Mesothelial cell of epicardium (in vitro differentiated cells): ENCODE measurements at regions not wholly inside any gene's neighbourhood (a gene's known extent, or its start where the extent isn't known, plus 50 kb on each side); places are given as distances from the start of the nearest gene placed in this dataset.
"Not testable (repeated sequence)": the region's sequence is repeated elsewhere in the genome, so short reads cannot be mapped to it uniquely, and the experiment has no call there.

ENCODE experiments used
- DNase-seq, 2 experiments: peaks; one replicate each; pipeline ENCODE4 v3.0.0; 2021; ENCODE audit warnings: low spot score in 2 of 2; ENCODE audit not compliant: unreplicated experiment in 2 of 2
- H3K27ac Mint-ChIP-seq: 2 replicates; pipeline ENCODE4 v1.8.0; 2021; ENCODE audit warnings: mixed read lengths
- H3K27me3 Mint-ChIP-seq: 2 replicates; pipeline ENCODE4 v1.8.0; 2021; ENCODE audit warnings: low read depth, mixed read lengths
- H3K36me3 Mint-ChIP-seq: 2 replicates; pipeline ENCODE4 v1.8.0; 2021; ENCODE audit warnings: mixed read lengths
- H3K4me1 Mint-ChIP-seq: 2 replicates; pipeline ENCODE4 v1.8.0; 2021; ENCODE audit warnings: mixed read lengths
- H3K4me3 Mint-ChIP-seq: 2 replicates; pipeline ENCODE4 v1.8.0; 2021; ENCODE audit warnings: mild to moderate bottlenecking, moderate library complexity, mixed read lengths
- H3K9me3 Mint-ChIP-seq: 2 replicates; pipeline ENCODE4 v1.8.0; 2021; ENCODE audit warnings: mixed read lengths
- TF ChIP-seq, protein P1 (sequence below): fragments of 200-600 bp; sonication (generic); IDR thresholded peaks from one replicate; pipeline ENCODE4 v1.5.0; 2021; ENCODE audit warnings: antibody characterized with exemption; ENCODE audit not compliant: unreplicated experiment

DNA sequence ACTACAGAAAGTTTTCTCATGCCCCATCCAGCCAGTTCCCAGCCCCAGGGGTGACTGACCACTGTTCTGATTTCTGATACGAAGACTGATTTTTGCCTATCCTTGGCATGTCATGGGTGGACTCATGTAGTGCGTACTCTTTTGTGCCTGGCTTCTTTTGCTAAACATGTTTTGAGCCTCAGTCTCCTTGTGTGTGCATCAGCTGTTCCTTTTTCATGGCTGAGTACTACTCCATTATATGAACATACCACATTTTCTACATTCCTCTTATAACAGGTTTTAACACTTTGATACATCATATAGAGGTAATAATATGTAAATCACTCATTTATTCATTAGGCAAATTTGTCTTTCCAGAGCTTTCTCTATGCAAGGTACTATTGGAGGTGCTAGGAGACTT is 126.7 kb downstream of the ANAPC4 start:
- no peaks in the 10 kb centered on the region for H3K9me3 Mint-ChIP-seq
- H3K36me3 Mint-ChIP-seq: no peaks in the 10 kb centered on the region
- no peaks in the 10 kb centered on the region for H3K4me1 Mint-ChIP-seq
- no peak overlapping the region for H3K27ac Mint-ChIP-seq
- TF ChIP-seq, protein P1, sequence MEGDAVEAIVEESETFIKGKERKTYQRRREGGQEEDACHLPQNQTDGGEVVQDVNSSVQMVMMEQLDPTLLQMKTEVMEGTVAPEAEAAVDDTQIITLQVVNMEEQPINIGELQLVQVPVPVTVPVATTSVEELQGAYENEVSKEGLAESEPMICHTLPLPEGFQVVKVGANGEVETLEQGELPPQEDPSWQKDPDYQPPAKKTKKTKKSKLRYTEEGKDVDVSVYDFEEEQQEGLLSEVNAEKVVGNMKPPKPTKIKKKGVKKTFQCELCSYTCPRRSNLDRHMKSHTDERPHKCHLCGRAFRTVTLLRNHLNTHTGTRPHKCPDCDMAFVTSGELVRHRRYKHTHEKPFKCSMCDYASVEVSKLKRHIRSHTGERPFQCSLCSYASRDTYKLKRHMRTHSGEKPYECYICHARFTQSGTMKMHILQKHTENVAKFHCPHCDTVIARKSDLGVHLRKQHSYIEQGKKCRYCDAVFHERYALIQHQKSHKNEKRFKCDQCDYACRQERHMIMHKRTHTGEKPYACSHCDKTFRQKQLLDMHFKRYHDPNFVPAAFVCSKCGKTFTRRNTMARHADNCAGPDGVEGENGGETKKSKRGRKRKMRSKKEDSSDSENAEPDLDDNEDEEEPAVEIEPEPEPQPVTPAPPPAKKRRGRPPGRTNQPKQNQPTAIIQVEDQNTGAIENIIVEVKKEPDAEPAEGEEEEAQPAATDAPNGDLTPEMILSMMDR: no peak
- H3K4me3 Mint-ChIP-seq: no peak overlapping the region
- no peak for DNase-seq
- no peaks in the 10 kb centered on the region for H3K27me3 Mint-ChIP-seq

DNA sequence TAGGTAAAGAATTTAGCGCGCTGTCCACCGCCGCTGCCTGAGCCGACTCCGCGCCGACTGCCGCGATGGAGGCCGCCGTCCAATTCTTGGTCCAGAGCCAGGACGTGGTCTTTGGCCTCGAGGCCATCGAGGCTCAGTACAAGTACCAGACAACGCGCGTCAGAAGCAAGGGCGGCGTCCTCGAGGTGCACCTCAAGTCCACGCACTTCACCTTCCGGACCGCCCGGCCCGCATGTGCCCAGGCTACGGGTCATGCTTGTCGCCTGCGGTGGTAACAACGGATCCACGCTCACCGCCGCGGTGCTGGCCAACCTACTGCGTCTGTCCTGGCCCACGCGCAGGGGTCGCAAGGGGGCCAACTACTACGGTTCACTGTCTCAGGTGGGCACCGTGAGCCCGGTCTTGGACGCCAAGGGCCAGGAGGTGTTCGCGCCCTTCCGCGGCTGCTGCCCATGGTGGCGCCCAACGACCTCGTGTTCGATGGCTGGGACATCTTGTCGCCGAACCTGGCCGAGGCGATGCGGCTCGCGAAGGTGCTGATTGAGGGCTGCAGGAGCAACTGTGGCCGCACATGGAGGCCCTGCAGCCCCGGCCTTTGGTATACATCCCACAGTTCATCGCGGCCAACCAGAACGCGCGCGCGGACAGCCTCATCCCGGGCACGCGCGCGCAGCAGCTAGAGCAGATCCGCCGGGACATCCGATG is 128.0 kb downstream of the ANAPC4 start:
- H3K27ac Mint-ChIP-seq: no peak overlapping the region
- DNase-seq: no peak
- H3K4me3 Mint-ChIP-seq: no peak overlapping the region
- no peaks in the 10 kb centered on the region for H3K36me3 Mint-ChIP-seq
- H3K4me1 Mint-ChIP-seq: peaks cover 4% of the 10 kb centered on the region
- no peaks in the 10 kb centered on the region for H3K27me3 Mint-ChIP-seq
- TF ChIP-seq, protein P1: no peak
- H3K9me3 Mint-ChIP-seq: no peaks in the 10 kb centered on the region

DNA sequence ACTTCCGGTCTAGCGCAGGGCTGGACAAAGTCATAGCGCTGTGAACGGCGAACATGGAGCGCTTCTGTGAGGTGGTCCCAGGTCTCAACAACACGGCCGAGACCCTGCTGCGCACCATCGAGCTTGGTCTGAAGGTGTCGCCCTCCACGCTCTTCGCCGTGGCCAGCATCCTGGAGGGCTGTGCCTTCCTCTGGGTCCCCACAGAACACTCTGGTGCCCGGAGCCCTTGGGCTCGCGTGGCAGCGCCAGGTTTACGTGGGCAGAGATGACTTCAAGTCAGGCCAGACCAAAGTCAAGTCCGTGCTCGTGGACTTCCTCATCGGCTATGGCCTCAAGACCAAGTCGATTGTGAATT is 128.6 kb downstream of the ANAPC4 start:
- DNase-seq: no peak
- H3K27me3 Mint-ChIP-seq: no peaks in the 10 kb centered on the region

DNA sequence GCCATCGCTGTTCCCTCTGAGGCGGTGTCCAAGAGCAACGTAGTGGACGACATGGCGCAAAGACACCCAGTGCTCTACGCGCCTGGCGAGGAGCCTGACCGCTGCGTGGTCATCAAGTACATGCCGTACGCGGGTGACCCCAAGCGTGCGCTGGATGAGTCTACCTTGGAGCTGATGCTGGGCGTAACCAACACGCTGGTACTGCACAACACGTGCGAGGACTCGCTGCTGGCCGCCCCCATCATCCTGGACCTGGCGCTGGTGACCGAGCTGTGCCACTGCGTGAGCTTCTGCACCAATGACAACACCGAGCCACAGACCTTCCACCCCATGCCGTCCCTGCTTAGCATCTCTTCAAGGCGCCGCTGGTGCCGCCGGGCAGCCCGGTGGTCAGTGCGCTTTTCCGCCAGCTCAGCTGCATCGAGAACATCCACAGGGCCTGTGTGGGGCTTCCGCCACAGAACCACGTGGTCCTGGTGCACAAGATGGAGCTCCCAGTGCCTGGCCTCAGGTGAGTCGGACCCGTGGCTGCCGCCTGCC is 129.0 kb downstream of the ANAPC4 start:
- DNase-seq: no peak
- Mint-ChIP-seq H3K4me1 (peaks cover 4% of the 10 kb centered on the region), H3K27ac (no peak overlapping the region), H3K9me3 (no peaks in the 10 kb centered on the region), H3K36me3 (no peaks in the 10 kb centered on the region), H3K4me3 (no peak overlapping the region), H3K27me3 (no peaks in the 10 kb centered on the region)
- TF ChIP-seq, protein P1: no peak

More for the DNA sequence above, 128.6 kb downstream of the ANAPC4 start:
- TF ChIP-seq, protein P1: no peak
- H3K9me3 Mint-ChIP-seq: no peaks in the 10 kb centered on the region
- no peaks in the 10 kb centered on the region for H3K36me3 Mint-ChIP-seq
- H3K27ac Mint-ChIP-seq: no peak overlapping the region
- peaks cover 4% of the 10 kb centered on the region for H3K4me1 Mint-ChIP-seq
- H3K4me3 Mint-ChIP-seq: no peak overlapping the region

DNA sequence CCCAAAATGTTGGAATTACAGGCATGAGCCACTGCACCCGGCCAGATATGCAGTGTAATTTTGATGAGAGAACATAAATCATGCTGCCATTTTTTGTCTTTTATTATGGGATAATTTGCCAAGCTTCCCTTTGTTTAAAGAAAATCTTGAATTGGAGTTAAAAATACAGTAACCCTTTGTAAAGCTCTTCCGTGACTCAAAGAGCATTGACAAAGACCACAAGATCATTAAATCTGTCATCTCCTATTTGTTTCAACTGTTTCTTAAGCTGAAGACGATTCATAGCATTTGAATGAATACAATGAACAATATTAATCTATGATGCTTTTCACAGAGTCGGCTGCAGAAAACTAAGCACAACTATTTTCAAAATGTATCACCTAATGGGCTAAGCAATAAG is 132.6 kb downstream of the ANAPC4 start:
- Mint-ChIP-seq H3K4me3 (no peak overlapping the region), H3K4me1 (peaks cover 4% of the 10 kb centered on the region), H3K27ac (no peak overlapping the region), H3K36me3 (no peaks in the 10 kb centered on the region), H3K27me3 (no peaks in the 10 kb centered on the region), H3K9me3 (no peaks in the 10 kb centered on the region)
- TF ChIP-seq, protein P1: no peak
- DNase-seq: no peak

DNA sequence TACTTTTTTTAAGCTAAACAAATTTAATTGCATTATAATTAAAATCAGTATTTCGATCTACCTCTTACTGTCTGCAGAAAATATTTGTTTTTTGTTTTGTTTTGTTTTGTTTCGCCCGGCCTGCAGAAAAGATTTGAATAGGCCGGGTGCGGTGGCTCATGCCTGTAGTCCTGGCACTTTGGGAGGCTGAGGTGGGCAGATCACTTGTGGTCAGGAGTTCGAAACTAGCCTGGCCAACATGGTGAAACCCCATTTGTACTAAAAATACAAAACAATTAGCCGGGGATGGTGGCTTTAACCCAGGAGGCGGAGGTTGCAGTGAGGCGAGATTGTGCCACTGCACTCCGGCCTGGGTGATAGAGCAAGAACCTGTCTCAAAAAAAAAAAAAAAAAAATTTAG is 134.8 kb downstream of the ANAPC4 start:
- H3K4me1 Mint-ChIP-seq, H3K36me3 Mint-ChIP-seq, H3K9me3 Mint-ChIP-seq, H3K27ac Mint-ChIP-seq, H3K27me3 Mint-ChIP-seq, DNase-seq, H3K4me3 Mint-ChIP-seq: not testable (repeated sequence)
